Thyroid gland (tissue), 4 donors: ENCODE measurements at regions not wholly inside any gene's neighbourhood (a gene's known extent, or its start where the extent isn't known, plus 50 kb on each side); places are given as distances from the start of the nearest gene placed in this dataset.

Experiments used
- CTCF ChIP-seq, 6 experiments: fragments of 200-600 bp in 3 of 6; fragments of 450-650 bp in 3 of 6; sonication (generic) in 3 of 6; IDR thresholded peaks; one replicate each; pipeline ENCODE4 v1.5.1; 2016 to 2019; ENCODE audit warnings: antibody characterized with exemption in 6 of 6, mild to moderate bottlenecking in 2 of 6, inconsistent platforms in 1 of 6, moderate library complexity in 1 of 6
- POLR2A ChIP-seq, 2 donors: fragments of 450-650 bp; IDR thresholded peaks; one replicate each; pipeline ENCODE4 v1.6.1; 2017; ENCODE audit warnings: antibody characterized with exemption in 2 of 2, mild to moderate bottlenecking in 2 of 2, moderate library complexity in 1 of 2

- TF ChIP-seq CTCF (IDR thresholded peaks at IDR 0.05) (peak in 4 of 6 experiments; percentile 14 to 56 (median 41)), POLR2A (IDR thresholded peaks at IDR 0.05) (no peak)
Observed at GRCh38 chr1:233518344-233518743, 95.6 kb upstream of the KCNK1 start.
